H1 (cell line): ENCODE measurements at regions not wholly inside any gene's neighbourhood (a gene's known extent, or its start where the extent isn't known, plus 50 kb on each side); places are given as distances from the start of the nearest gene placed in this dataset.

ENCODE experiments used
- POLR2AphosphoS5 ChIP-seq: IDR thresholded peaks from 2 replicates; pipeline ENCODE4 v1.6.1; 2011; ENCODE audit warnings: low read depth, low read length
- SRF ChIP-seq: IDR thresholded peaks from 2 replicates; pipeline ENCODE4 v1.6.1; 2011; ENCODE audit warnings: mild to moderate bottlenecking, low read depth, low read length, moderate library complexity
- TF ChIP-seq, protein P1 (sequence below): fragments of 300-600 bp; sonication (generic); IDR thresholded peaks from 2 replicates; pipeline ENCODE4 v1.7.1; 2012; ENCODE audit warnings: low read length, moderate library complexity, mild to moderate bottlenecking, inconsistent platforms; ENCODE audit not compliant: insufficient replicate concordance
- TF ChIP-seq, protein P2 (sequence below): IDR thresholded peaks from 2 replicates; pipeline ENCODE4 v1.6.1; 2012; ENCODE audit warnings: inconsistent platforms

DNA sequence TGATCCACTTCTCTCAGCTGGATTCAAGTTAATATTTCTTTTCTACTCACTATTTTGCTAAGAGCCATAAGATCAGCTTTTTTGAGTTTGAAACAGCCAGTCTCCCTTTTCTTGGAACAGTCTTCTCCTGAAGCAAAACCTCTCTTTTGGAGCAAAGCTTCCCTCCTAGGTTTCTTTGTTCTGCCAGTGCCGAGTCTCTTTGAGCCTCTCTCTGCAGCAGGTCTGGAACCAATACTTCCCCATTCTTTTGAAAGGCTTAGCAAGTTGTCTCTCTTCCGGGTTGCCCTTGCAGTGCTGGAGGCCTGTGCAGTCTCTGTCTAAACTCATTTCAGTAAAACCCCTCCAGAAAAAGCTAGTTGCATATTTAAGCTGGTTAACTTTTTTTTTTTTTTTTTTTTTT lies 454.8 kb downstream of the NOVA1 start (continued):
- TF ChIP-seq, protein P1, sequence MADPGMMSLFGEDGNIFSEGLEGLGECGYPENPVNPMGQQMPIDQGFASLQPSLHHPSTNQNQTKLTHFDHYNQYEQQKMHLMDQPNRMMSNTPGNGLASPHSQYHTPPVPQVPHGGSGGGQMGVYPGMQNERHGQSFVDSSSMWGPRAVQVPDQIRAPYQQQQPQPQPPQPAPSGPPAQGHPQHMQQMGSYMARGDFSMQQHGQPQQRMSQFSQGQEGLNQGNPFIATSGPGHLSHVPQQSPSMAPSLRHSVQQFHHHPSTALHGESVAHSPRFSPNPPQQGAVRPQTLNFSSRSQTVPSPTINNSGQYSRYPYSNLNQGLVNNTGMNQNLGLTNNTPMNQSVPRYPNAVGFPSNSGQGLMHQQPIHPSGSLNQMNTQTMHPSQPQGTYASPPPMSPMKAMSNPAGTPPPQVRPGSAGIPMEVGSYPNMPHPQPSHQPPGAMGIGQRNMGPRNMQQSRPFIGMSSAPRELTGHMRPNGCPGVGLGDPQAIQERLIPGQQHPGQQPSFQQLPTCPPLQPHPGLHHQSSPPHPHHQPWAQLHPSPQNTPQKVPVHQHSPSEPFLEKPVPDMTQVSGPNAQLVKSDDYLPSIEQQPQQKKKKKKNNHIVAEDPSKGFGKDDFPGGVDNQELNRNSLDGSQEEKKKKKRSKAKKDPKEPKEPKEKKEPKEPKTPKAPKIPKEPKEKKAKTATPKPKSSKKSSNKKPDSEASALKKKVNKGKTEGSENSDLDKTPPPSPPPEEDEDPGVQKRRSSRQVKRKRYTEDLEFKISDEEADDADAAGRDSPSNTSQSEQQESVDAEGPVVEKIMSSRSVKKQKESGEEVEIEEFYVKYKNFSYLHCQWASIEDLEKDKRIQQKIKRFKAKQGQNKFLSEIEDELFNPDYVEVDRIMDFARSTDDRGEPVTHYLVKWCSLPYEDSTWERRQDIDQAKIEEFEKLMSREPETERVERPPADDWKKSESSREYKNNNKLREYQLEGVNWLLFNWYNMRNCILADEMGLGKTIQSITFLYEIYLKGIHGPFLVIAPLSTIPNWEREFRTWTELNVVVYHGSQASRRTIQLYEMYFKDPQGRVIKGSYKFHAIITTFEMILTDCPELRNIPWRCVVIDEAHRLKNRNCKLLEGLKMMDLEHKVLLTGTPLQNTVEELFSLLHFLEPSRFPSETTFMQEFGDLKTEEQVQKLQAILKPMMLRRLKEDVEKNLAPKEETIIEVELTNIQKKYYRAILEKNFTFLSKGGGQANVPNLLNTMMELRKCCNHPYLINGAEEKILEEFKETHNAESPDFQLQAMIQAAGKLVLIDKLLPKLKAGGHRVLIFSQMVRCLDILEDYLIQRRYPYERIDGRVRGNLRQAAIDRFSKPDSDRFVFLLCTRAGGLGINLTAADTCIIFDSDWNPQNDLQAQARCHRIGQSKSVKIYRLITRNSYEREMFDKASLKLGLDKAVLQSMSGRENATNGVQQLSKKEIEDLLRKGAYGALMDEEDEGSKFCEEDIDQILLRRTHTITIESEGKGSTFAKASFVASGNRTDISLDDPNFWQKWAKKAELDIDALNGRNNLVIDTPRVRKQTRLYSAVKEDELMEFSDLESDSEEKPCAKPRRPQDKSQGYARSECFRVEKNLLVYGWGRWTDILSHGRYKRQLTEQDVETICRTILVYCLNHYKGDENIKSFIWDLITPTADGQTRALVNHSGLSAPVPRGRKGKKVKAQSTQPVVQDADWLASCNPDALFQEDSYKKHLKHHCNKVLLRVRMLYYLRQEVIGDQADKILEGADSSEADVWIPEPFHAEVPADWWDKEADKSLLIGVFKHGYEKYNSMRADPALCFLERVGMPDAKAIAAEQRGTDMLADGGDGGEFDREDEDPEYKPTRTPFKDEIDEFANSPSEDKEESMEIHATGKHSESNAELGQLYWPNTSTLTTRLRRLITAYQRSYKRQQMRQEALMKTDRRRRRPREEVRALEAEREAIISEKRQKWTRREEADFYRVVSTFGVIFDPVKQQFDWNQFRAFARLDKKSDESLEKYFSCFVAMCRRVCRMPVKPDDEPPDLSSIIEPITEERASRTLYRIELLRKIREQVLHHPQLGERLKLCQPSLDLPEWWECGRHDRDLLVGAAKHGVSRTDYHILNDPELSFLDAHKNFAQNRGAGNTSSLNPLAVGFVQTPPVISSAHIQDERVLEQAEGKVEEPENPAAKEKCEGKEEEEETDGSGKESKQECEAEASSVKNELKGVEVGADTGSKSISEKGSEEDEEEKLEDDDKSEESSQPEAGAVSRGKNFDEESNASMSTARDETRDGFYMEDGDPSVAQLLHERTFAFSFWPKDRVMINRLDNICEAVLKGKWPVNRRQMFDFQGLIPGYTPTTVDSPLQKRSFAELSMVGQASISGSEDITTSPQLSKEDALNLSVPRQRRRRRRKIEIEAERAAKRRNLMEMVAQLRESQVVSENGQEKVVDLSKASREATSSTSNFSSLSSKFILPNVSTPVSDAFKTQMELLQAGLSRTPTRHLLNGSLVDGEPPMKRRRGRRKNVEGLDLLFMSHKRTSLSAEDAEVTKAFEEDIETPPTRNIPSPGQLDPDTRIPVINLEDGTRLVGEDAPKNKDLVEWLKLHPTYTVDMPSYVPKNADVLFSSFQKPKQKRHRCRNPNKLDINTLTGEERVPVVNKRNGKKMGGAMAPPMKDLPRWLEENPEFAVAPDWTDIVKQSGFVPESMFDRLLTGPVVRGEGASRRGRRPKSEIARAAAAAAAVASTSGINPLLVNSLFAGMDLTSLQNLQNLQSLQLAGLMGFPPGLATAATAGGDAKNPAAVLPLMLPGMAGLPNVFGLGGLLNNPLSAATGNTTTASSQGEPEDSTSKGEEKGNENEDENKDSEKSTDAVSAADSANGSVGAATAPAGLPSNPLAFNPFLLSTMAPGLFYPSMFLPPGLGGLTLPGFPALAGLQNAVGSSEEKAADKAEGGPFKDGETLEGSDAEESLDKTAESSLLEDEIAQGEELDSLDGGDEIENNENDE = no peak
- no peak for TF ChIP-seq SRF
- TF ChIP-seq, protein P2, sequence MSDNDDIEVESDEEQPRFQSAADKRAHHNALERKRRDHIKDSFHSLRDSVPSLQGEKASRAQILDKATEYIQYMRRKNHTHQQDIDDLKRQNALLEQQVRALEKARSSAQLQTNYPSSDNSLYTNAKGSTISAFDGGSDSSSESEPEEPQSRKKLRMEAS = no peak
- TF ChIP-seq POLR2AphosphoS5 = no peak
